ENCODE measurements at regions not wholly inside any gene's neighbourhood (a gene's known extent, or its start where the extent isn't known, plus 50 kb on each side); places are given as distances from the start of the nearest gene placed in this dataset.

DNA sequence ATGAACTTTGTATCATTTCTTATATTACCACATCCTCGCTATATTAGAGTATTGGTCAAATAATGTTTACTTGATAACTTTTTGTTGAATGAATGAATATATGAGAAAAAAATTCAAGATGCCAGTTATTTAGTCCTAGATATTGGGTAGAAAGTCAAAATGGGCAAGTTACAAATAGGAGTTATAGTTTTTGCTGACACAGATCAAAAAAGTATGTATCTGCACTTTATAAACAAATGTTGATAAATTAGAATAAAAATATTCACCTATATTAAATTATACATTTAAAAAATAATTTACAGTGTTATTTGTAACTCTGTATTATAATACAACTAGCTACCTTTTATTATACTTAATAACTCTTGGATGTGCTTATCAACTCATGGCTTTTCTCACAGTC lies 57.8 kb upstream of the NDST4 start:
- H3K4me2 ChIP-seq, result no peak overlapping the region

More for the DNA sequence above, 57.8 kb upstream of the NDST4 start:
- no peaks in the 10 kb centered on the region for H3K9me2 ChIP-seq (ENCODE audit: insufficient read depth)
- H3F3A ChIP-seq (replicated peaks; ENCODE audit: low read depth), result no peaks in the 10 kb centered on the region
- Mint-ChIP-seq H3K4me1 (no peaks in the 10 kb centered on the region), H3K9me3 (no peaks in the 10 kb centered on the region), H3K36me3 (ENCODE audit: low read depth) (no peaks in the 10 kb centered on the region), H3K27me3 (ENCODE audit: insufficient read depth, low read depth, poor library complexity) (peaks cover 2% of the 10 kb centered on the region), H3K27ac (no peak overlapping the region), H3K4me3 (no peak overlapping the region)
- no peaks in the 10 kb centered on the region for H3K36me3 ChIP-seq (ENCODE audit: insufficient read depth)
- ATAC-seq (no peak), DNase-seq (ENCODE audit: low spot score) (no peak)
- no peaks in the 10 kb centered on the region for H4K20me1 ChIP-seq (replicated peaks; ENCODE audit: insufficient read depth)
- no peak overlapping the region for H3K27ac ChIP-seq (ENCODE audit: low read depth)
- H3K27me3 ChIP-seq (ENCODE audit: insufficient read depth), result no peaks in the 10 kb centered on the region
- no peak overlapping the region for H3K4me3 ChIP-seq
- no peaks in the 10 kb centered on the region for H3K79me2 ChIP-seq (replicated peaks; ENCODE audit: insufficient read depth)
- no peak overlapping the region for H2AFZ ChIP-seq
- TF ChIP-seq EZH2 (IDR thresholded peaks at IDR 0.05; ENCODE audit: low read depth, unreplicated experiment), result no peak
- TF ChIP-seq NANOG (IDR thresholded peaks at IDR 0.05; ENCODE audit: borderline replicate concordance), result no peak
- no peak for TF ChIP-seq ZNF331 (CRISPR knock-in tag; IDR thresholded peaks at IDR 0.05; ENCODE audit: low read depth)
- no peak for TF ChIP-seq JUNB (IDR thresholded peaks at IDR 0.05; ENCODE audit: unreplicated experiment)
- no peak for TF ChIP-seq STAT1 (IDR thresholded peaks at IDR 0.05; ENCODE audit: unreplicated experiment)
- TF ChIP-seq CREB1 (CRISPR knock-in tag; IDR thresholded peaks at IDR 0.05; ENCODE audit: low read depth), result no peak
- no peak for TF ChIP-seq POLR2AphosphoS5 (IDR thresholded peaks at IDR 0.05; ENCODE audit: low read depth)
- TF ChIP-seq CTCF (conservative IDR thresholded peaks at IDR 0.05; ENCODE audit: low read depth in 2 of 2), result no peak
- TF ChIP-seq ZNF114 (CRISPR knock-in tag; IDR thresholded peaks at IDR 0.05), result no peak
- TF ChIP-seq ZNF462 (CRISPR knock-in tag; IDR thresholded peaks at IDR 0.05), result no peak
- no peak for TF ChIP-seq EZH2phosphoT487 (IDR thresholded peaks at IDR 0.05; ENCODE audit: unreplicated experiment)
- TF ChIP-seq, protein P1, sequence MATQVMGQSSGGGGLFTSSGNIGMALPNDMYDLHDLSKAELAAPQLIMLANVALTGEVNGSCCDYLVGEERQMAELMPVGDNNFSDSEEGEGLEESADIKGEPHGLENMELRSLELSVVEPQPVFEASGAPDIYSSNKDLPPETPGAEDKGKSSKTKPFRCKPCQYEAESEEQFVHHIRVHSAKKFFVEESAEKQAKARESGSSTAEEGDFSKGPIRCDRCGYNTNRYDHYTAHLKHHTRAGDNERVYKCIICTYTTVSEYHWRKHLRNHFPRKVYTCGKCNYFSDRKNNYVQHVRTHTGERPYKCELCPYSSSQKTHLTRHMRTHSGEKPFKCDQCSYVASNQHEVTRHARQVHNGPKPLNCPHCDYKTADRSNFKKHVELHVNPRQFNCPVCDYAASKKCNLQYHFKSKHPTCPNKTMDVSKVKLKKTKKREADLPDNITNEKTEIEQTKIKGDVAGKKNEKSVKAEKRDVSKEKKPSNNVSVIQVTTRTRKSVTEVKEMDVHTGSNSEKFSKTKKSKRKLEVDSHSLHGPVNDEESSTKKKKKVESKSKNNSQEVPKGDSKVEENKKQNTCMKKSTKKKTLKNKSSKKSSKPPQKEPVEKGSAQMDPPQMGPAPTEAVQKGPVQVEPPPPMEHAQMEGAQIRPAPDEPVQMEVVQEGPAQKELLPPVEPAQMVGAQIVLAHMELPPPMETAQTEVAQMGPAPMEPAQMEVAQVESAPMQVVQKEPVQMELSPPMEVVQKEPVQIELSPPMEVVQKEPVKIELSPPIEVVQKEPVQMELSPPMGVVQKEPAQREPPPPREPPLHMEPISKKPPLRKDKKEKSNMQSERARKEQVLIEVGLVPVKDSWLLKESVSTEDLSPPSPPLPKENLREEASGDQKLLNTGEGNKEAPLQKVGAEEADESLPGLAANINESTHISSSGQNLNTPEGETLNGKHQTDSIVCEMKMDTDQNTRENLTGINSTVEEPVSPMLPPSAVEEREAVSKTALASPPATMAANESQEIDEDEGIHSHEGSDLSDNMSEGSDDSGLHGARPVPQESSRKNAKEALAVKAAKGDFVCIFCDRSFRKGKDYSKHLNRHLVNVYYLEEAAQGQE (IDR thresholded peaks at IDR 0.05; ENCODE audit: unreplicated experiment), result no peak
- TF ChIP-seq, protein P2, sequence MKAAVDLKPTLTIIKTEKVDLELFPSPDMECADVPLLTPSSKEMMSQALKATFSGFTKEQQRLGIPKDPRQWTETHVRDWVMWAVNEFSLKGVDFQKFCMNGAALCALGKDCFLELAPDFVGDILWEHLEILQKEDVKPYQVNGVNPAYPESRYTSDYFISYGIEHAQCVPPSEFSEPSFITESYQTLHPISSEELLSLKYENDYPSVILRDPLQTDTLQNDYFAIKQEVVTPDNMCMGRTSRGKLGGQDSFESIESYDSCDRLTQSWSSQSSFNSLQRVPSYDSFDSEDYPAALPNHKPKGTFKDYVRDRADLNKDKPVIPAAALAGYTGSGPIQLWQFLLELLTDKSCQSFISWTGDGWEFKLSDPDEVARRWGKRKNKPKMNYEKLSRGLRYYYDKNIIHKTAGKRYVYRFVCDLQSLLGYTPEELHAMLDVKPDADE (IDR thresholded peaks at IDR 0.05), result no peak
- H3K4me1 ChIP-seq (ENCODE audit: insufficient read depth), result no peaks in the 10 kb centered on the region

Measured in GM23338 (cell line).